ENCODE measurements at regions not wholly inside any gene's neighbourhood (a gene's known extent, or its start where the extent isn't known, plus 50 kb on each side); places are given as distances from the start of the nearest gene placed in this dataset.

- H3K4me3 ChIP-seq (ENCODE audit: low read depth in 1 of 3, low read length in 3 of 3) = no peak overlapping the region
- H3K4me1 ChIP-seq (ENCODE audit: control insufficient read depth in 4 of 4, insufficient read depth in 4 of 4, low read length in 3 of 4) = peaks cover 8 to 43% (median 29%) of the 10 kb centered on the region in 4 donors
- TF ChIP-seq NR2F2 (IDR thresholded peaks at IDR 0.05) (peak; percentile 66), RAD21 (IDR thresholded peaks at IDR 0.05) (peak; percentile 85 to 86), GABPA (IDR thresholded peaks at IDR 0.05 in 1 of 2, conservative IDR thresholded peaks at IDR 0.05 in 1 of 2) (no peak), ZBTB33 (IDR thresholded peaks at IDR 0.05) (peak; percentile 91), FOXA1 (IDR thresholded peaks at IDR 0.05) (no peak), HNF4G (IDR thresholded peaks at IDR 0.05) (peak; percentile 68), FOXA2 (IDR thresholded peaks at IDR 0.05) (peak; percentile 83), ATF3 (IDR thresholded peaks at IDR 0.05) (peak; percentile 76), RXRA (IDR thresholded peaks at IDR 0.05) (peak; percentile 77 to 91), MAX (IDR thresholded peaks at IDR 0.05) (peak; percentile 83), REST (IDR thresholded peaks at IDR 0.05) (peak; percentile 88), YY1 (IDR thresholded peaks at IDR 0.05) (peak; percentile 97), HNF4A (conservative IDR thresholded peaks at IDR 0.05) (peak; percentile 94), SP1 (IDR thresholded peaks at IDR 0.05) (peak; percentile 97), JUND (IDR thresholded peaks at IDR 0.05) (peak; percentile 81 to 84), EGR1 (IDR thresholded peaks at IDR 0.05; ENCODE audit: low read depth in 2 of 2) (peak; percentile 36 to 88), CTCF (IDR thresholded peaks at IDR 0.05; ENCODE audit: low read depth, low read length, missing input control) (peak; percentile 25), TAF1 (conservative IDR thresholded peaks at IDR 0.05) (peak; percentile 60)
- no peak for DNase-seq (ENCODE audit: low spot score)
- H3K36me3 ChIP-seq (ENCODE audit: control insufficient read depth in 4 of 4, insufficient read depth in 3 of 4, low read depth in 1 of 4, low read length in 3 of 4) = no peaks in the 10 kb centered on the region
- peak overlapping the region; percentile 12 to 41 for H3K9ac ChIP-seq (ENCODE audit: low read depth in 1 of 2, low read length in 2 of 2)
- no peaks in the 10 kb centered on the region for H3K27me3 ChIP-seq (ENCODE audit: control insufficient read depth in 4 of 4, insufficient read depth in 4 of 4, low read length in 3 of 4)
- H3K27ac ChIP-seq (ENCODE audit: low read depth in 1 of 2, low read length in 2 of 2) = peak overlapping the region; percentile 90 to 91
- H3K9me3 ChIP-seq (ENCODE audit: control insufficient read depth in 4 of 4, low read length in 3 of 4) = no peaks in the 10 kb centered on the region
- WGBS = 4% methylated on average over 6 of the region's 6 CpGs
Measured at GRCh38 chr5:124906339-124907097, 160.1 kb upstream of the ZNF608 start.

Measured in liver (tissue), 8 donors.